ENCODE measurements at regions not wholly inside any gene's neighbourhood (a gene's known extent, or its start where the extent isn't known, plus 50 kb on each side); places are given as distances from the start of the nearest gene placed in this dataset.

DNA sequence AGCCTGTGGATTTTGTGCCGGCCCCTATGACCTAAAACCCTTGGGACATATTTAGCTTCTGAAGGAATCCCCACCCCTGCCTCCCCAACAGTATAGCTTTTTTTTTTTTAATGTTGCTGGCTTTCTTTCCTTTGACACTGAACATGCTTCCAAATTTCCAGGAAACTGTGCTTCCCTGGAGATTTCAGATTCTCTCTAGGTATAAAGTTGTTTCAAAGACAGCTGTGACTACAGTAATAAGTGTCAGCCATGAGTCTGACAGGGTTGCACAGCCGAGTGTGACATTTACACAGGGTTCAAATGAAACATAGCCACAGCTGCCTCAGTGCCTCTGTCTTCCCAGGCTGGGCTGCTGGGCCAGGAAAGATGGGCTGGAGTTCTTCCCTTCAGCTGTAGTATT, 466.6 kb upstream of the COBL start:
- TF ChIP-seq, protein P1, sequence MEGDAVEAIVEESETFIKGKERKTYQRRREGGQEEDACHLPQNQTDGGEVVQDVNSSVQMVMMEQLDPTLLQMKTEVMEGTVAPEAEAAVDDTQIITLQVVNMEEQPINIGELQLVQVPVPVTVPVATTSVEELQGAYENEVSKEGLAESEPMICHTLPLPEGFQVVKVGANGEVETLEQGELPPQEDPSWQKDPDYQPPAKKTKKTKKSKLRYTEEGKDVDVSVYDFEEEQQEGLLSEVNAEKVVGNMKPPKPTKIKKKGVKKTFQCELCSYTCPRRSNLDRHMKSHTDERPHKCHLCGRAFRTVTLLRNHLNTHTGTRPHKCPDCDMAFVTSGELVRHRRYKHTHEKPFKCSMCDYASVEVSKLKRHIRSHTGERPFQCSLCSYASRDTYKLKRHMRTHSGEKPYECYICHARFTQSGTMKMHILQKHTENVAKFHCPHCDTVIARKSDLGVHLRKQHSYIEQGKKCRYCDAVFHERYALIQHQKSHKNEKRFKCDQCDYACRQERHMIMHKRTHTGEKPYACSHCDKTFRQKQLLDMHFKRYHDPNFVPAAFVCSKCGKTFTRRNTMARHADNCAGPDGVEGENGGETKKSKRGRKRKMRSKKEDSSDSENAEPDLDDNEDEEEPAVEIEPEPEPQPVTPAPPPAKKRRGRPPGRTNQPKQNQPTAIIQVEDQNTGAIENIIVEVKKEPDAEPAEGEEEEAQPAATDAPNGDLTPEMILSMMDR (IDR thresholded peaks at IDR 0.05; ENCODE audit: insufficient read depth, missing control alignments) = no peak
- FAIRE-seq (no peak), DNase-seq (ENCODE audit: insufficient read length, low spot score) (no peak)

GRCh38 chr7:51778121-51778520, 461.5 kb upstream of the COBL start:
- TF ChIP-seq, protein P1 (IDR thresholded peaks at IDR 0.05; ENCODE audit: insufficient read depth, missing control alignments) = no peak
- FAIRE-seq = no peak

DNA sequence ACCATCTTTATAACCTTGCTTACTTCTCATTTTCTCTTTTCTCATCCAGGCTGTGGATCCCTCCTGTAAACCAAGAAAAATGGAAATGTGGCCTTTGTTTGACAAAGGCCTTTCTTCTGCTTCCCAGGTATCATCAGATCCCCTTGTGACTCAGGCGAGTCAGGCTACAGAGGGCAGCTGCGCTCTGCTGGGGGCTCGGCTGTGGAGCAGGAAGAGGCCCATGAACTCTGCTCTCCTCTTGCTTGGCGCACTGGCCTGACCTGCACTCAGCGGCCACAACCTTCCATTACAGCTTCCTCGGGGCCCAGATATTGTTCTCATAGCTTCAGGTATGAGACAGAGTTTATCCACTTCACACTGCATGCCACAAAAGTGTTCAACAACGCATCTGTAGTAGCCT, 457.6 kb upstream of the COBL start:
- DNase-seq (ENCODE audit: insufficient read length, low spot score) = no peak
- TF ChIP-seq, protein P1 (IDR thresholded peaks at IDR 0.05; ENCODE audit: insufficient read depth, missing control alignments) = no peak
- FAIRE-seq = no peak

More at GRCh38 chr7:51778121-51778520, 461.5 kb upstream of the COBL start:
- no peak for DNase-seq (ENCODE audit: insufficient read length, low spot score)

DNA sequence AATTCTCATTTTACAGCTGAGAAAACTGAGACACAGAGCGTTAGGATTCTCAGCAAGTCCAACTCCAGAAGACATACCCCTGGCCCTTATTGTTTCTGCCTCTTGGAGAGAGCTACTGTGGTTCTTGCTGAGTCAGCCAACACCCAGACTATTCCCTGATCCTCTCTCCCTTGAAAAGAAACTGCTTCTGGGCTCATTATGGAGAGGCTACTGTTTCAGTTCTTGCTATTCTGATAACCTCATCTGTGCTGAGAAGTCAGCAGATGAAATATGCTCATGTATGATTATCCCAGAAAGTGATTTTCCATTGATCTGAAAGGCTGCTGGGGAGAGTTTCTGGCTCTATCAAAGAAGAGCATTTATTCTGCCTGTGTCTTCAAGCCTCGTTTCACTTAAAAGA, 455.6 kb upstream of the COBL start:
- FAIRE-seq (no peak), DNase-seq (ENCODE audit: insufficient read length, low spot score) (no peak)
- TF ChIP-seq, protein P1 (IDR thresholded peaks at IDR 0.05; ENCODE audit: insufficient read depth, missing control alignments) = no peak

DNA sequence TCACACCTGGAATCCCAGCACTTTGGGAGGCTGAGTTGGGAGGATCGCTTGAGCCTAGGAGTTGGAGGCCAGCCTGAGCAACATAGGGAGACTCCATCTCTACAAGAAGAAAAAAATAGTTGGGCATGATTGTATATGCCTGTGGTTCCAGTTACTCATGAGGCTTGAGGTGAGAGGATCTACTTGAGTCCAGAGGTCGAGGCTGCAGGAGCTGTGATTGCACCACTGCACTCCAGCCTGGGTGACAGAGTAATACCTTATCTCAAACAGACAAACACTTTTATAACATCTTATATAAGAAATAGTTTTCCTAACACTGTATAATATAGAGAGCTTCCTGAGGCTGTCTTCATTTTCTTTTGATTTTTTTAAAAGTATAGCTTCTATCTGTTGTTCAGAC, 448.4 kb upstream of the COBL start:
- DNase-seq (ENCODE audit: insufficient read length, low spot score) = no peak
- TF ChIP-seq, protein P1 (IDR thresholded peaks at IDR 0.05; ENCODE audit: insufficient read depth, missing control alignments) = no peak
- FAIRE-seq = no peak

- DNase-seq (ENCODE audit: insufficient read length, low spot score) = no peak
- TF ChIP-seq, protein P1 (IDR thresholded peaks at IDR 0.05; ENCODE audit: insufficient read depth, missing control alignments) = no peak
- no peak for FAIRE-seq
Measured at GRCh38 chr7:51759985-51760384, 443.4 kb upstream of the COBL start.

GRCh38 chr7:51757960-51758359, 441.4 kb upstream of the COBL start:
- no peak for FAIRE-seq
- DNase-seq (ENCODE audit: insufficient read length, low spot score) = no peak
- TF ChIP-seq, protein P1 (IDR thresholded peaks at IDR 0.05; ENCODE audit: insufficient read depth, missing control alignments) = no peak

All from D721Med (cell line).